Ishikawa (cell line): ENCODE measurements at regions not wholly inside any gene's neighbourhood (a gene's known extent, or its start where the extent isn't known, plus 50 kb on each side); places are given as distances from the start of the nearest gene placed in this dataset.

Experiments used
- CEBPB ChIP-seq: IDR thresholded peaks from 2 replicates; pipeline ENCODE4 v1.6.1; 2012
- CREB1 ChIP-seq: IDR thresholded peaks from 2 replicates; pipeline ENCODE4 v1.6.1; 2012; ENCODE audit warnings: low read depth
- EGR1 ChIP-seq: IDR thresholded peaks from 2 replicates; pipeline ENCODE4 v1.6.1; 2012
- EP300 ChIP-seq: IDR thresholded peaks from 2 replicates; pipeline ENCODE4 v1.6.1; 2012; ENCODE audit warnings: borderline replicate concordance
- FOXM1 ChIP-seq: IDR thresholded peaks from 2 replicates; pipeline ENCODE4 v1.6.1; 2012; ENCODE audit warnings: low read depth, borderline replicate concordance
- NFIC ChIP-seq: IDR thresholded peaks from 2 replicates; pipeline ENCODE4 v1.6.1; 2012
- RAD21 ChIP-seq: IDR thresholded peaks from 2 replicates; pipeline ENCODE4 v1.6.1; 2012; ENCODE audit warnings: low read depth
- TAF1 ChIP-seq: IDR thresholded peaks from 2 replicates; pipeline ENCODE4 v1.6.1; 2012; ENCODE audit warnings: low read depth, mild to moderate bottlenecking
- TCF12 ChIP-seq: IDR thresholded peaks from 2 replicates; pipeline ENCODE4 v1.6.1; 2012; ENCODE audit warnings: low read depth
- TEAD4 ChIP-seq: IDR thresholded peaks from 2 replicates; pipeline ENCODE4 v1.6.1; 2012
- YY1 ChIP-seq: IDR thresholded peaks from 2 replicates; pipeline ENCODE4 v1.6.1; 2012; ENCODE audit warnings: low read depth
- ZBTB7A ChIP-seq: IDR thresholded peaks from 2 replicates; pipeline ENCODE4 v1.6.1; 2012; ENCODE audit warnings: low read depth
- TF ChIP-seq, protein P1 (sequence below): IDR thresholded peaks from 2 replicates; pipeline ENCODE4 v1.6.1; 2012
- TF ChIP-seq, protein P2 (sequence below): IDR thresholded peaks from 2 replicates; pipeline ENCODE4 v1.6.1; 2012
- TF ChIP-seq, protein P3 (sequence below): IDR thresholded peaks from 2 replicates; pipeline ENCODE4 v1.6.1; 2012; ENCODE audit warnings: low read depth, mild to moderate bottlenecking

- TF ChIP-seq ZBTB7A (no peak), CREB1 (no peak), TEAD4 (no peak), YY1 (no peak), NFIC (no peak), EGR1 (no peak), EP300 (no peak), CEBPB (no peak)
- TF ChIP-seq, protein P1, sequence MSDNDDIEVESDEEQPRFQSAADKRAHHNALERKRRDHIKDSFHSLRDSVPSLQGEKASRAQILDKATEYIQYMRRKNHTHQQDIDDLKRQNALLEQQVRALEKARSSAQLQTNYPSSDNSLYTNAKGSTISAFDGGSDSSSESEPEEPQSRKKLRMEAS, result no peak
- TF ChIP-seq, protein P2, sequence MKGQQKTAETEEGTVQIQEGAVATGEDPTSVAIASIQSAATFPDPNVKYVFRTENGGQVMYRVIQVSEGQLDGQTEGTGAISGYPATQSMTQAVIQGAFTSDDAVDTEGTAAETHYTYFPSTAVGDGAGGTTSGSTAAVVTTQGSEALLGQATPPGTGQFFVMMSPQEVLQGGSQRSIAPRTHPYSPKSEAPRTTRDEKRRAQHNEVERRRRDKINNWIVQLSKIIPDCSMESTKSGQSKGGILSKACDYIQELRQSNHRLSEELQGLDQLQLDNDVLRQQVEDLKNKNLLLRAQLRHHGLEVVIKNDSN, result no peak
These were observed 121.2 kb downstream of the CRYAA start for GRCh38 chr21:43289966-43290365.

- TF ChIP-seq EGR1 (no peak), ZBTB7A (no peak), YY1 (no peak), CEBPB (no peak), TEAD4 (no peak), TCF12 (no peak), NFIC (no peak), CREB1 (no peak), TAF1 (no peak), FOXM1 (no peak), EP300 (no peak), RAD21 (no peak)
- TF ChIP-seq, protein P3, sequence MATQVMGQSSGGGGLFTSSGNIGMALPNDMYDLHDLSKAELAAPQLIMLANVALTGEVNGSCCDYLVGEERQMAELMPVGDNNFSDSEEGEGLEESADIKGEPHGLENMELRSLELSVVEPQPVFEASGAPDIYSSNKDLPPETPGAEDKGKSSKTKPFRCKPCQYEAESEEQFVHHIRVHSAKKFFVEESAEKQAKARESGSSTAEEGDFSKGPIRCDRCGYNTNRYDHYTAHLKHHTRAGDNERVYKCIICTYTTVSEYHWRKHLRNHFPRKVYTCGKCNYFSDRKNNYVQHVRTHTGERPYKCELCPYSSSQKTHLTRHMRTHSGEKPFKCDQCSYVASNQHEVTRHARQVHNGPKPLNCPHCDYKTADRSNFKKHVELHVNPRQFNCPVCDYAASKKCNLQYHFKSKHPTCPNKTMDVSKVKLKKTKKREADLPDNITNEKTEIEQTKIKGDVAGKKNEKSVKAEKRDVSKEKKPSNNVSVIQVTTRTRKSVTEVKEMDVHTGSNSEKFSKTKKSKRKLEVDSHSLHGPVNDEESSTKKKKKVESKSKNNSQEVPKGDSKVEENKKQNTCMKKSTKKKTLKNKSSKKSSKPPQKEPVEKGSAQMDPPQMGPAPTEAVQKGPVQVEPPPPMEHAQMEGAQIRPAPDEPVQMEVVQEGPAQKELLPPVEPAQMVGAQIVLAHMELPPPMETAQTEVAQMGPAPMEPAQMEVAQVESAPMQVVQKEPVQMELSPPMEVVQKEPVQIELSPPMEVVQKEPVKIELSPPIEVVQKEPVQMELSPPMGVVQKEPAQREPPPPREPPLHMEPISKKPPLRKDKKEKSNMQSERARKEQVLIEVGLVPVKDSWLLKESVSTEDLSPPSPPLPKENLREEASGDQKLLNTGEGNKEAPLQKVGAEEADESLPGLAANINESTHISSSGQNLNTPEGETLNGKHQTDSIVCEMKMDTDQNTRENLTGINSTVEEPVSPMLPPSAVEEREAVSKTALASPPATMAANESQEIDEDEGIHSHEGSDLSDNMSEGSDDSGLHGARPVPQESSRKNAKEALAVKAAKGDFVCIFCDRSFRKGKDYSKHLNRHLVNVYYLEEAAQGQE, result no peak
- TF ChIP-seq, protein P1, result no peak
- TF ChIP-seq, protein P2, result no peak
These were observed 120.6 kb downstream of the CRYAA start for GRCh38 chr21:43289442-43289841.

- no peak for TF ChIP-seq CREB1
- TF ChIP-seq TAF1, result no peak
- TF ChIP-seq, protein P3, result no peak
- TF ChIP-seq EGR1, result no peak
These were observed 119.3 kb downstream of the CRYAA start for GRCh38 chr21:43287795-43288755.

DNA sequence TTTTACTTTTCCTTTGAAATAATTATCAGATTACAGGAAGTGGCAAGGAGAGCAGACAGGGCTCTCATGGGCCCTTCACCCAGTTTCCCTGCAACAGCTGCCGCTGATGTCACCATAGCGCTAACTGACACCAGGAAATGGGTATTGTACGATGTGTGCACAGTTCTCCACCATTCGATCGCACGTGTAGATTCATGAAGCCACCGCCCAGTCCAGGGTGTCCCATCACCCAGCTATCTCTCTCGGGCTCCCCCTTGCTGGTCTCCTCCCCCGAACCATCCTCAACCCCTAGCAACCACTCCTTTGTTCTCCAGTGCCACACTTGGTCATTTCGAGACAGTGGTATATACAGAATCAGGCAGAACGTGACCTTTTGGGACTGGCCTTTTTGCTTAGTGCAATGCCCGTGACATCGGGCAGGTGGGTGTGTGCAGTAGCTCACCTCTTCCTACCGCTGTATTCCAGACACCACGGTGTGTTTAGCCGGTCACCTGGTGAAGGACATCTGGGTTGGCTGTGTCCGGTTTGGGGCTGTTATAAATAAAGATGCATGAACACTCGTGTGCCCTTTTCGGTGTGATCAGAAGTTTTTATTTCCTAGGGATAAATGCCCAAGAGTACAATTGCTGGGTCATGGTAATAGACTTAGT is 118.4 kb downstream of the CRYAA start:
- TF ChIP-seq FOXM1 (no peak), CEBPB (no peak), TAF1 (no peak), RAD21 (no peak), NFIC (no peak), TCF12 (no peak), TEAD4 (no peak), EP300 (no peak), YY1 (no peak), ZBTB7A (no peak), EGR1 (no peak)
- TF ChIP-seq, protein P3, result no peak
- TF ChIP-seq, protein P1, result no peak
- TF ChIP-seq, protein P2, result no peak
